Choroid plexus epithelial cell (primary cell): ENCODE measurements at regions not wholly inside any gene's neighbourhood (a gene's known extent, or its start where the extent isn't known, plus 50 kb on each side); places are given as distances from the start of the nearest gene placed in this dataset.
A peak's percentile ranks its signal among the peaks of the same experiment; 100 is the strongest.
"Not testable (repeated sequence)": the region's sequence is repeated elsewhere in the genome, so short reads cannot be mapped to it uniquely, and the experiment has no call there.

Experiments
- DNase-seq: peaks from one replicate; pipeline ENCODE4 v3.0.0-alpha.2; 2010; ENCODE audit warnings: low read depth
- H3K4me3 ChIP-seq: 2 replicates; pipeline ENCODE4 v1.5.1; 2011; ENCODE audit warnings: low read depth, mild to moderate bottlenecking, control low read depth, low read length, moderate library complexity
- TF ChIP-seq, protein P1 (sequence below): conservative IDR thresholded peaks from 2 replicates; pipeline ENCODE4 v1.5.1; 2011; ENCODE audit warnings: low read depth, mild to moderate bottlenecking, control low read depth, inconsistent platforms, low read length, moderate library complexity

DNA sequence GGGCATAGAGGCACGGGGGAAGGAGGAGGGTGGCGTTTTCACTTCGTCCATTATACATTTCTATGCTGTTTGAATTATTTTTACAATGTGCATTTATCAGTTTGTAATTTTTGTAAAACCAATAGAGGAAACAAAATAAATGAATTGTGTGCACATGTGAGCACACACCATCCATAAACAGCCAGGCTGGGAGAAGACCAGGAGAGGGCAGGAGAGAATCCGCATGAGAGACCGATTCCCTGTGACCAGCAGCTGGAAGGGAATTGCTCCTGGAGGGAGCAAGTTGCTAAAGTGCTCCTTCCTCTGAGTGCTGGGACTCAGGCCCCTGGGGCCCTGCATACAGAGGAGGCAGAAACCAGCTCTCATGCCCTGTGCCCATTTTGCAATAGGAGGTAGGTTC, 126.0 kb downstream of the ABCC12 start:
- no peak for DNase-seq
- H3K4me3 ChIP-seq, result no peak overlapping the region
- TF ChIP-seq, protein P1, sequence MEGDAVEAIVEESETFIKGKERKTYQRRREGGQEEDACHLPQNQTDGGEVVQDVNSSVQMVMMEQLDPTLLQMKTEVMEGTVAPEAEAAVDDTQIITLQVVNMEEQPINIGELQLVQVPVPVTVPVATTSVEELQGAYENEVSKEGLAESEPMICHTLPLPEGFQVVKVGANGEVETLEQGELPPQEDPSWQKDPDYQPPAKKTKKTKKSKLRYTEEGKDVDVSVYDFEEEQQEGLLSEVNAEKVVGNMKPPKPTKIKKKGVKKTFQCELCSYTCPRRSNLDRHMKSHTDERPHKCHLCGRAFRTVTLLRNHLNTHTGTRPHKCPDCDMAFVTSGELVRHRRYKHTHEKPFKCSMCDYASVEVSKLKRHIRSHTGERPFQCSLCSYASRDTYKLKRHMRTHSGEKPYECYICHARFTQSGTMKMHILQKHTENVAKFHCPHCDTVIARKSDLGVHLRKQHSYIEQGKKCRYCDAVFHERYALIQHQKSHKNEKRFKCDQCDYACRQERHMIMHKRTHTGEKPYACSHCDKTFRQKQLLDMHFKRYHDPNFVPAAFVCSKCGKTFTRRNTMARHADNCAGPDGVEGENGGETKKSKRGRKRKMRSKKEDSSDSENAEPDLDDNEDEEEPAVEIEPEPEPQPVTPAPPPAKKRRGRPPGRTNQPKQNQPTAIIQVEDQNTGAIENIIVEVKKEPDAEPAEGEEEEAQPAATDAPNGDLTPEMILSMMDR, result peak; percentile 2

DNA sequence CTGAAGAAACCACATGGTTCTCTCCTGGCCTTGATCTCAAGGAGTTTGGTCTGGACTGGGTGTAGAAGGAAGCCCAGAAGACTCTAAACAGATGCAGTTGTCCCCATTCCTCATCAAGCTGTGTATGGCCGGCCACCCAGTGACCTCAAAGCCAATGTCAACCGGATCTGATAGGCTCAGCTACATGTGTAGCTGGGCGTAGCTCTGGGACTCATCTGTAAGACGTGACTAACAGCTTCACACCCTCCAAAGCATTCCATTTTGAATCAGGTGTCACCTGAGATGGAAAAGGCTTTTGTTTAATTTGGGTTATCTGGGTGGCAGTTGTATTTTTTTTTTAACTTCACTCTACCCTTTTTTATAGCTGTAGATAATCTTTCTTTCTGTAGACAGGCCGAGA, 130.4 kb downstream of the ABCC12 start:
- H3K4me3 ChIP-seq, result no peak overlapping the region
- DNase-seq, result no peak
- TF ChIP-seq, protein P1, result no peak

DNA sequence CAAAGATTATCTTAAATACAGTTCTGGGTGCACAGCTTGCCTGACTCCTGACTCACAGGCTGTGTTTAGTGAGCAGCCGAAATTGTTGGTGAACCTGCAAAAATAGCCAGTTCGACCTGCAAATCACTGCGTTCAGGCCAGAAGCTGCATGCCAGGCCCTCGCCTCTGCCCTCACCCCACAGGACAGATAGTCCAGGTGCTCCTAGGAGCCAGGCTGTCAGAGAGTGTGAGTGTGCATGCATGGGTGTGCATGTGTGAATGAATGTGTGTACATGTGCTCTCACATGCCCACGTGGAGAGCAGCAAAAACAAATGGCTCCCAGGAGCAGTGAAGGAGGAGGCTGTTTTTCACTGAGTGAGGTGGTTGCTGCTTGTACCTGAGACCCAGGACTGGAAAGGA, 131.8 kb downstream of the ABCC12 start:
- no peak for DNase-seq
- TF ChIP-seq, protein P1, result no peak

DNA sequence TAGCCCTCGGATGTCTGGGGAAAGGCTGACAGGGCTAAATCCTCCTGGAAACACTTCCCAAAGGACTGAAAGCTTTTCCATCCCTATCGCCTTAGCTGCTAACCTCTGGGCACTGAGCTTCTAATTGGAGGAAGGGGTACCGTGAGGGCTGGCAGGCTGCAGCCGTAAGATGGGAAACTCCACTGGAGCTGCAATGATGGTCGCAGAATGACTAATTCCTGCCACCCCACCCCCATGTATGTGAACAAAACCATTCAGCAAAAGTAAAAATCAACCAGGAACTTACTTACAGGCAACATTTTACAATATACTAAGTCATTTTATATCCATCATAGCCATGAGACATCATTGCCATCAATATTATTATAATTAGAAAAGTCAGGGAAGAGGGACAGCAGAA, 133.3 kb downstream of the ABCC12 start:
- TF ChIP-seq, protein P1, result no peak
- no peak for DNase-seq
- H3K4me3 ChIP-seq, result no peak overlapping the region

More for the DNA sequence above, 131.8 kb downstream of the ABCC12 start:
- H3K4me3 ChIP-seq, result no peak overlapping the region

DNA sequence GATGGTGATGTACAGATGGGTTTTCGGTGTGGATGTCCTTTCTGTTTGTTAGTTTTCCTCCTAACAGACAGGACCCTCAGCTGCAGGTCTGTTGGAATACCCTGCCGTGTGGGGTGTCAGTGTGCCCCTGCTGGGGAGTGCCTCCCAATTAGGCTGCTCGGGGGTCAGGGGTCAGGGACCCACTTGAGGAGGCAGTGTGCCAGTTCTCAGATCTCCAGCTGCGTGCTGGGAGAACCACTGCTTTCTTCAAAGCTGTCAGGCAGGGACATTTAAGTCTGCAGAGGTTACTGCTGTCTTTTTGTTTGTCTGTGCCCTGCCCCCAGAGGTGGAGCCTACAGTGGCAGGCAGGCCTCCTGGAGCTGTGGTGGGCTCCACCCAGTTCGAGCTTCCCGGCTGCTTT, 135.2 kb downstream of the ABCC12 start:
- not testable (repeated sequence) for H3K4me3 ChIP-seq, DNase-seq

DNA sequence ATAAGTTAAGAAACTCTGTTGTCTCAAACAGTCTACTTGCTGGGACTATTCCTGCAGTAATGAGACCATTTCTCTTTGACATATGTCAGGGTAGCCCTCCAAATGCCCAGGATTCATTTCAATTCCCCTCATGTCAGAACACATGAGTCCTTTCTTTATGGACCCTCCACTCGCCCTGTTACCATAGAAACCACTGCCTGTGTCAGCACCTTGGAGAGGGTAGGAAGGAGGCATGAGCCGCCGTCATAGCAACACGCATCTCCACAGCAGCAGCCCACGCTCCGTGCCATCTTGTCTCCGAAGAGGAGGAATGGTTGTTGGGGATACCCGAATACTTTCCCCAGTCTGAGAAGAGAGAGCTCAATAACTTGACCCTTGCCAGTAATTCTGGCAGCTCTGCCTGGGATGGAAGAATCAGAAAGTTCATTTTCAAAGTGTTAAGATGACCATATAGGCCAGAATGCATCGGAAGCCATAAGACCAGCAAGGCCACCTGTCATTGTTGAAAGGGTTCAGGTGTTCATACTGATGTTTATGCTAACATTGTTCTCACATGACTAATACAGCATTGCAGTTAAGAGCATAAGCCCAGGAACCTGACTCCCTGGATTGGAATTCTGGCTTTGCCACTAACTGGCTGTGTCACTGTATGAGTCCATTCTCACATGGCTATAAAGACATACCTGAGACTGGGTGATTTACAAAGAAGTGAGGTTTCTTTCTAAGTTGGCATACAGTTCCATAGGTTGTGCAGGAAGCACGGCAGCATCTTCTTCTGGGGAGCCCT, 141.3 kb downstream of the ABCC12 start:
- peak; percentile 18 for DNase-seq
- no peak overlapping the region for H3K4me3 ChIP-seq
- TF ChIP-seq, protein P1, result no peak

DNA sequence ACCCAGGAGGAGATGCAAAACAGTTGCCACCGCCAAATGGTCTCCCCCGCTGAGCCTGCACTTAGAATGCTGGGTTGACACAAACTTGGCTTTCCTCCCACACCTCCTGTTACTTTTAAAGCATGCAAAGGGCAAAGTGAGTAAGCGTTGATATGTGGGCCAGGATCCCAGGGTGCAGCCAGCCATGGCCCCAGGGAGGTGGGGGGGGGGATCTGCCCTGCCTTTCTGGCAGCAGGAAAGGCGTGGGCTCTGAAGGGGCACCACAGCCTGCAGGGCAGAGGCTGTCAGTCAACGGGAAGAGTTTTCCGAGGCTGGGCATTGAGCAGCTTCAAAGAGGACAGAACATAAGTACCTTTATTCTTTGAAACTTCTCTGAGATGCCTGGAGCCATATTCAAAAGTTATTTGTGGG, 142.3 kb downstream of the ABCC12 start:
- TF ChIP-seq, protein P1, result no peak
- no peak overlapping the region for H3K4me3 ChIP-seq
- DNase-seq, result peak; percentile 12
